ENCODE measurements at regions not wholly inside any gene's neighbourhood (a gene's known extent, or its start where the extent isn't known, plus 50 kb on each side); places are given as distances from the start of the nearest gene placed in this dataset.

DNA sequence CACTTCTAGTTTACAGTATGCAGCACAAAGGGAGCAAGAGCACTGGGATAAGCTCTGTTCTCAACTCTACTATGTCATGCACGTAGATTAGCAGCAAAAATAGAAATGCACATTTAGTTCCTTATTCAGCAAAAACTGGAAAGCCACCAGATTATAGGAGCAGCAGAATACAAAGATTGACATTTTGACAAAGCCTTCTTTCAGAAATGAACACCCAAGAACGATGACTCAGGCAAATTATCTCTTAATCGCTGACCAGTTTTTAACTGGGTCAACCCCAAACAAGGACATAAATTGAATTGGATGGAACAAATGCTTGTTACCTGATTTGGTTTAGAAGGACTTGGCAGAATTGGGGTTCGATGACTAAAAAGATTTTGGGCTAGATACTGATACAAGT, 775.3 kb upstream of the HS3ST1 start:
- no peak for DNase-seq (ENCODE audit: extremely low spot score)

DNA sequence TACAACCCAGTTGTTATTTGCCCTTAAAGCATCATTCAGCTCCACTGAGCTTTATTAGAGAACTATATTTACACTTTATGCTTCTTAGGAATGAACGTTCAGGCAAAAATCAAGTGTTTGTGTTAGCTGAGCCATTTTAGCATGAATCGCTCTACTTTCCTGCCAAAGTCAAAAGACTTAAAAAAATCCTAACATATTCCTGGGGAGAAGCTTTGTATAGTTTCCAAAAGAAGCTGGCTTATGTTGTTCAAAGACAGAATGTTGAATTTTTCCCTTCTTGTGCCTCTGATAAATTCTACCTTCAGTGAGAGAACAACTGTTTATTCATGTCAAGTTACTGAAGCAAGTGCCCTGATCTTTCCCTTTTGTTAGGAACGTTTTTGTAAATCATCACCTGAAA, 771.5 kb upstream of the HS3ST1 start:
- CTCF ChIA-PET: interaction anchor here (1.1 kb wide), 1 partner anchor 16 kb away, joined by 3 read pairs; no protein-coding TSS in a partner anchor
- no peak for TF ChIP-seq CTCF (IDR thresholded peaks at IDR 0.05; ENCODE audit: control extremely low read depth, extremely low read depth, low read depth, missing control alignments)
- POLR2A ChIA-PET: no interaction called here
- DNase-seq (ENCODE audit: extremely low spot score): no peak

More for the DNA sequence above, 775.3 kb upstream of the HS3ST1 start:
- TF ChIP-seq CTCF (IDR thresholded peaks at IDR 0.05; ENCODE audit: control extremely low read depth, extremely low read depth, low read depth, missing control alignments): no peak
- ChIA-PET CTCF (no interaction called here), POLR2A (no interaction called here)

- TF ChIP-seq CTCF (IDR thresholded peaks at IDR 0.05; ENCODE audit: control extremely low read depth, extremely low read depth, low read depth, missing control alignments): no peak
- ChIA-PET CTCF (interaction anchor here (0.8 to 1.2 kb wide), 5 partner anchors 9 to 19 kb away, joined by 3 to 4 read pairs (median 3); no protein-coding TSS in a partner anchor), POLR2A (no interaction called here)
- no peak for DNase-seq (ENCODE audit: extremely low spot score)
Observed at GRCh38 chr4:12186526-12186925, 757.8 kb upstream of the HS3ST1 start.

DNA sequence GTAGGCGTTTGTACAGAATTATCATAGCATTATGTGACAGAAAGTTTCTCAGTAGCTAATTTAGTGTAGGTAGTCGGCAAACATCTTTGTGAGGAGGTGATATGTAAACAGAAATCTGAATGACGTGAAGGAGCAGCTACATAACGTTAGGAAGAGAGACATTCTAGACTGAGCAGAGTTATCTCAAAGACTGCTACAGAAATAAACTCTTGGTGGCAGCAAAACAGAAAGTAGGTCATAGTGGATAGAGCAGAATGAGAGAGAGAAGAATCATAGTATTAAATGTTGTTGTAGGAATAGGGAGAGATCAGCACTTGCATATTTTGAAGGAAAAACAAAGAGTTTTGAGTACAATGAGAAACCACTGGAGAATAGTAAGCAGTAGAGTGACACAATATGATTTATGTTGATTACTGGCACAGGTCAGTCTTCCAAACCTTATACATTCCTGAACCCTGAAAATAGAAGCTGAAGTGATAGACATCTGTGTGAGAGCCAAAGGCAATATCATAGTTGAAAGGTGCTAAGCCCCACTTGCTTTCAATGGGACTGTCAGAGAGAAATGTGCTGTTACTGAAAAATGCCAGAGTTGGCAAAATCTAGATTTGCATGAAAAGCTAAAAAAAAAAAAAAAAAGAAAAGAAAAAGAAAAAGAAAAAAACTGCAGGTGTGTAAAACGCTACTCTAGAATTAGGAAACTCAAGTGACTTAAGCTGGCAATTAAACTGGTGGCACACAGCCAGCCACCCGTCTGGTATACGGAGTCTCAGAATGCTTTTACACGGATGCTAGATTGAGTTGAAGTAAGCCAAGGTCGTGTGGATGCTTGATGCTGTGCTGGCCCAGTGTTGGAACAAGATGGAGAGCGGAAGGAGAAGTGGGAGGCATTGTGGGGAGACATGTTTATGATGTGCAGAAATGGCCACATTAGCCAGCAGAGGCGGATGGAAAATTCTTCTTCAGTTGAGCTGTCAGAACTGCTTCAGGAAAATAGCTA, 750.2 kb upstream of the HS3ST1 start:
- POLR2A ChIA-PET: no interaction called here
- TF ChIP-seq CTCF (IDR thresholded peaks at IDR 0.05; ENCODE audit: control extremely low read depth, extremely low read depth, low read depth, missing control alignments): no peak
- no peak for DNase-seq (ENCODE audit: extremely low spot score)
- CTCF ChIA-PET: interaction anchor here (0.7 kb wide), 1 partner anchor 13 kb away, joined by 3 read pairs; no protein-coding TSS in a partner anchor

DNA sequence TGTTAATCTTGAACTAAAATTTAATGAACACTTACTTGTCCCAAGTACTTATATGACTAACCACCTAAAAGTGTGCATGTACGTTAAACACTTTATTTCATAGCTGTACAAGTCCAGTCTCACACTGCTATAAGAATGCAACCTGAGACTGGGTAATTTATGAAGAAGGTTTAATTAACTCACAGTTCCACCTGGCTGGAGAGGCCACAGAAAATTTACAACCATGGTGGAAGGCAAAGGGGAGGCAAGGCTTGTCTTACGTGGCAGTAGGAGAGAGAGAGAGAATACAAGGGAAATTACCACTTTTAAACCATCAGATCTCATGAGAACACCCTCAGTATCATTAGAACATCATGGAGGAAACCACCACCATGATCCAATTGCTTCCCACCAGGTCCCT, 748.7 kb upstream of the HS3ST1 start:
- CTCF ChIA-PET: interaction anchor here (0.9 kb wide), 1 partner anchor 9 kb away, joined by 4 read pairs; no protein-coding TSS in a partner anchor
- DNase-seq (ENCODE audit: extremely low spot score): no peak
- TF ChIP-seq CTCF (IDR thresholded peaks at IDR 0.05; ENCODE audit: control extremely low read depth, extremely low read depth, low read depth, missing control alignments): no peak
- POLR2A ChIA-PET: no interaction called here

GRCh38 chr4:12173496-12173895, 744.8 kb upstream of the HS3ST1 start:
- TF ChIP-seq CTCF (IDR thresholded peaks at IDR 0.05; ENCODE audit: control extremely low read depth, extremely low read depth, low read depth, missing control alignments): no peak
- CTCF ChIA-PET: no interaction called here
- DNase-seq (ENCODE audit: extremely low spot score): no peak
- POLR2A ChIA-PET: no interaction called here
